22Rv1 (cell line): ENCODE measurements at regions not wholly inside any gene's neighbourhood (a gene's known extent, or its start where the extent isn't known, plus 50 kb on each side); places are given as distances from the start of the nearest gene placed in this dataset.

Source experiments
- CTCF ChIP-seq: fragments of 450-650 bp; IDR thresholded peaks from 2 replicates; pipeline ENCODE4 v1.5.1; 2017; ENCODE audit warnings: mild to moderate bottlenecking
- ZFX ChIP-seq: fragments of 450-650 bp; IDR thresholded peaks from 2 replicates; pipeline ENCODE4 v1.6.1; 2017; ENCODE audit warnings: antibody characterized with exemption, borderline replicate concordance

- TF ChIP-seq CTCF, result no peak
- TF ChIP-seq ZFX, result no peak
These were observed 94.0 kb downstream of the SPATA31D1 start for GRCh38 chr9:82082563-82082962.
